ENCODE measurements at regions not wholly inside any gene's neighbourhood (a gene's known extent, or its start where the extent isn't known, plus 50 kb on each side); places are given as distances from the start of the nearest gene placed in this dataset.
"Not testable (repeated sequence)": the region's sequence is repeated elsewhere in the genome, so short reads cannot be mapped to it uniquely, and the experiment has no call there.

DNA sequence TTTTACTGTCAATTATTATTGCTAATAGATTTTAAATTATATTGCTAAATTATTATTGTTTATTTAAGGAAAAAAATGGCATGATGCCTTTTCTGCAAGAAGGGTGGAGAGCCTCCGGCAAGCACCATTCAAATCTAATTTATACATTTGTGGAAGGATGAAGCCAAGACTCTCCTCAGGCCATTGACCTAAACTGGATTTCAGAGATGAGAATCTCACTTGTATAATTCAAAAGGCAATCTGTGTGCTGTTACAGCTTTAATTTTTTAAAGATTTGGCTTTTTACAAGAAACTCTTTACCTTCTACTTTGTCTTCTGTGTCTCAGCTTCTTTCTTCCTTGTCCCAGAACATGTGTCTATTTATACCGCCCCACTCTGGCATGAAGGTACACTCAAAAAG lies 722.5 kb downstream of the ETS1 start:
- DNase-seq (ENCODE audit: low read depth in 2 of 2) = no peak

DNA sequence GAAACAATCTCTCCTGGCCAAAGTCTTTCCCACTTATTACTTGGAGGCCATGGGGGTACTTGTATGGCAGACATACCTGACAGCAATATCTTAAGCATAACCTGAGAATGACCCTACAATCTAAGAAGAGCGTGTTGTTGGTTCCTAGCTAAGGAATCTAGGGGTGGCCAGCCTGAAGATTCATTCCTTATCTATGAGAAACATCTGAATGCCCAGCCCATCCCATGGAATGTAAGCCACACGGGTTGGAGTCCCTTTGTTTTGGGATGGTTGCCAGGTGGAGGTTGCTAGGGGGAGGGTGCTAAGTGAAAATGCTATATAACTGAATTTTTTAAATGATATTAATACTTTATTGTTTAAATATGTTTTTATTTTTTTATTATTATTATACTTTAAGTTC lies 725.0 kb downstream of the ETS1 start:
- DNase-seq (ENCODE audit: low read depth in 2 of 2) = no peak

DNA sequence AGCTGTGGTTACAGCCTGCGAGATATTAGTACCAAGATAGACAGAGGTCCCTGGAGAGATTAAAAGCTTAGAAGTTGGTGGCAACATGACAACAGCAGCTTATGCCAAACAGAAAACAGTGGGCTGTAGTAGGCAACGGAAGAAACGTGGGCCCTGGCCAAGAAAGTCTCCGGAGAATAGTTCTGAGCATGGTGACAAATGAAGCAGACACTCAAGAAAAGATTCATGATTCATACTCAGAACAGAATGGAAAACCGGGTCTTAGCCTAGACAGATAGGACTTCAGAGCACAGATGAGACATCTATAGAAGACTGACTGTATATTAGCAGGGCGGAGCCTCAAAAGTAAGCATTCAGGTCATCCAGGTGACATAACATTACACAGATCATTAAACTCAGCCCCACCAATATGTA lies 727.4 kb downstream of the ETS1 start:
- DNase-seq (ENCODE audit: low read depth in 2 of 2) = no peak

DNA sequence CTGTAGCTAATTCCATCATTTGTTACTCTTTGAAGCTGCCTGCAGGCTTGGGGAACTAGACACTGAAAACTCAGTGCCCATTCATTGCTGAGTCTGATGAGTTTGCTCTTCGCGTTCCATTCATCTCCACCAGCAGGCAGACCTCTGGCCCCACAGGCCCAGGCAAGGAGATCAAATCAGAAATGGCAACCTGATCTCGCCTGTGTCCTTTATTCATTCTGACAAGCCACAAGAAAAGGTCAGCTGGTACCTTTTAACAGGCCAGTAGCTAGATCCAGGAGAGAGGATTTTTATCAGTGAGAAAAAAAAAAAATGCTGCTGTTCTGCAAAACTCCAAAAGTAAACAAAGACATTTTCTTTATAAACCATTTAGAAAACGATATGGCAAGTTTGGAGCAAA lies 742.5 kb downstream of the ETS1 start:
- no peak for DNase-seq (ENCODE audit: low read depth in 2 of 2)

DNA sequence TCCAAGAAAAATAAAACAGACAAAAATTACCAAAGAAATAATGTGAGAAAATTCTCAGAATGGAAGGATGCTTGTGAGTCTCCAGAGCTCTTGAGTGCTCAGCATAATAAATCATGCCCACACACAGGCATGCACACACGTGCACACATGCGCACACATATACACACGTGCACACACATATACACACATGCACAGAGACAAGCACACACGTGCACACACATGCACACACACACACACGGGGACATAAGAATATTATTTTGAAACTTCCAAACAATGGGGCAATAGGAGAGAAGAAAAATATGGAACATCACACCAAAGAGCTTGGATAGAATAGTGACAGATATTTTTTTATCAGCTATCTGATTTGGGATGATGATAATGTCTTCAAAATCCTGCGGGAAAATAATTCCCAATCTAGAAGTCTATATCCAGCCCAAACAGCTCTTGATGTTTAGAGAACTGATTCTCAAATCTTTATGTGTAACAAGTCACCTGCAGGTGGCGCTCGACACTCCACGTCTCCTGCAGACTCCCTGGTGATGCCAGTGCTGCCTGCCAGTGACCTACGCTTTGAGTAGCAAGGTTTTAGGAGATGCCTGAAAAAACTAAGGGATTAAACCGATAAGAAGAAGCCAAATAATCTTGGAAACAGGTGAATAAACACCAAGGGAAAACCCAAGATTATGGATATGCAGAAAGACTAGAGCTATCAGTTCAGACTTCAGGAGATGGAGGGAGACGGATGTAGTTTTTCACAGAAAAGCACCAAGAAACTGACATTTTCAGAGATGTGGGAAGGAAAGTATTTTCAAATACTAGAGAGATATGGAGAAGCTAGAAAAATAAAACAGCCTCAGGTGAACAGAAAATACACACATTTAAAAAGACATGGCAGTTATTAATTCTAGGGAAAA lies 743.6 kb downstream of the ETS1 start:
- peak; percentile 2 to 9 for DNase-seq (ENCODE audit: low read depth in 2 of 2)

DNA sequence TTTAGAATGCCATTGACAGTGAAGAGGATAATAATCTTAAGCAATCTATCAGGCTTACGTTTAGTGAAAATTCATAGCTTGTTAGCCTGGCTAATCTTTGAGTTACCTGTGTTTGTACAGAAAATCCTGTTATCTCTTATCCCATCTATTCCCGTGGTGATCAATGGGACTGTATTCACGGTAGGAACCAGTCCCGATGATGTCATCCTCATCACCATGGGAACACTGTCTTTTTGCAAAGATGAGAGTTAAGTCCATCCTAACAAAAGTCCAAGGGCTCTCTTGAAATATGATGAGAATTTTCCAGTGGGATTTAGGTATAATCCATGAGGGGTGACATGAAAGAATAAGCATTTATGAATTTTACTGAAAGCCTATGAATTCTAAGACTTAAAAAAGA lies 762.2 kb downstream of the ETS1 start:
- no peak for DNase-seq (ENCODE audit: low read depth in 2 of 2)

DNA sequence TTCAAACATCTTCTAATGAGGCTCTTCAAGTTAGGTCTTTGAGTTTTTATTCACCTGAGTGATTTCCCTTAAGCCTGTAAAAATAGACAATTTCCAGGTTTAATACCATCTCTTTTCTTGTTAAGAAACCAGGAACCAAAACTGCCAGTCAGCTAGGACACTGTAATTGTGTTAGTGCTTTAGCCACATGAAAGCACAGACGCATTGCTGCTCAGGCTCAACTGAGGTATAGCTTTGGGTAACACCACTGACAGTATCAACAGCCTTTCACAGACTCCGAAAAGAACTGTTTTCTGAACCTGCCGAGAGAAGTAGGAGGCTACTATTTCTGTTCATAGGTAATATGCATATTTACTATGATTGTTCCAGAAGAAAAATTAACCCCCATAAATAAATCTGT lies 768.7 kb downstream of the ETS1 start:
- no peak for DNase-seq (ENCODE audit: low read depth in 2 of 2)

DNA sequence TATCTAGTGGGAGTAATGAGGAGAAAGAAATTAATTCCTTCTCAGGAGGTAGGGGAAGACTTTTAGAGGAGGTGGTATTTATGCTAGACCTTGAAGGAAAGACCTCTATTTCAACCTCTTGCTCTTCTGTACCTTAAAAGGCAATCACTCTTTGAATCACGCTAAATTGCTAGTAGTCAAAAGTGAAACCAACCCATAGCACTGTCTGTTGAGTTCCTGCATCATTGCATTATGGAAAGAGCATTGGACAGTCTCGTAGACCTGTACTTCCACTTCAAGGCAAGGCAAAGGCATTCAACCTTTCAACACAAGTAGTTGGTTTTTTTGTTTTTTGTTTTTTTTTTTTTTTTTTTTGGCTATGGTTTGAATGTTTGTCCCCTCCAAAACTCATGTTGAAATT lies 770.4 kb downstream of the ETS1 start:
- no peak for DNase-seq (ENCODE audit: low read depth in 2 of 2)

DNA sequence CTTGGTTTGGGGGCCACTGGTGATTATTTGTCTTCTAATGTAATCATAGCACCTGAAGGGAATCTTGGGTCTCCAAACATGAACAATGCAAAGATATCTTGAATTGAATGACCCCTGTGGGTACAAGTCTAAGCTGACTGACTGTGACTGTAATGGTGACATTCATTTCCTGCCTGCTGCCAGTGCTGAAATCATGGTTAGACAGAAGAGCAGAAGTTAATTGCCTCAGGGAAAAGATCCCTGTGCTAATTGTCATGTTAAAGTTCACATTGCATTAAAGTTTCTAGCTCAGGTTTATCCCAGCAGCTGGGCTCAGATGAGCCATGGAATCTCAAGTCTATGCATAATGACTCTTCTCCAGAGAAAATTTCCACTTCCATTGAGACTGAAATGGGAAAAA lies 772.0 kb downstream of the ETS1 start:
- DNase-seq (ENCODE audit: low read depth in 2 of 2) = no peak

DNA sequence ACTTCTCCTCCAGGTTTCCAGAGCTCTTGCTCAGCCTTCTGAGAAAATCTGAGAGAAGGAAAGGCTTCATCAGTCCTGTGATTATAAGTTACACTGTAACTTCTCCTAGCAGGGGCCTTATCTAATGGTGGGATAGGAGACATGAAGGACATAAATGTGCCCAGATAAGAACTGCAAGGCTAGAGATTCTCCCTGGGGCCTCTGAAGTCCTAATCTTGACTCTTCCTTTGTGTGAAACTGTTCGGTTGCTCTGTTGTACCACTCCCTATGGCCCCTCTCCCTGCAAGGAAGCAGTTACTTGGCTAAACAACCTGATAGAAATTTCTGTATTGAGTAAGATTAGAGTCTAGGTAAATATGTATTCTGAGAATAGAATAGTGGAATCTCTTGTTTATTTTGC lies 780.9 kb downstream of the ETS1 start:
- no peak for DNase-seq (ENCODE audit: low read depth in 2 of 2)

DNA sequence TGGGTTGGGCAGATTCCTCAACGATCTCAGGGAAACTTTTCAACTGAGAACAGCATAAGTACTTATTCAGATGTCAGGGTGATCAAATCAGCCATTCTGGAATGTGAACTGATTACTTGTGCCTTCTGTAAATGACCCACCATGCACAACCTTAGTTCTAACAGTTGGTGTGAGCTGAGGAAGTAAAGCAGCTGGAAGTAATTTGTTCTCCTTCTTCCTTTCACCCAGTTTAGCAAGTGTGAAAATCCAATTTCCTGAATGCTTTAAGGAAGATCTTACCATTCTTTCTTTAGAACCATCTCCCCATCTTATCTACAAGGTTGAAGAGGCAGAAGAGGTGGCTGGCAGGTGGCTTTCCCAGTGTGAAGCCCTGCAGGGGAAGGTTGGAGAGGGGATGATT lies 781.6 kb downstream of the ETS1 start:
- no peak for DNase-seq (ENCODE audit: low read depth in 2 of 2)

DNA sequence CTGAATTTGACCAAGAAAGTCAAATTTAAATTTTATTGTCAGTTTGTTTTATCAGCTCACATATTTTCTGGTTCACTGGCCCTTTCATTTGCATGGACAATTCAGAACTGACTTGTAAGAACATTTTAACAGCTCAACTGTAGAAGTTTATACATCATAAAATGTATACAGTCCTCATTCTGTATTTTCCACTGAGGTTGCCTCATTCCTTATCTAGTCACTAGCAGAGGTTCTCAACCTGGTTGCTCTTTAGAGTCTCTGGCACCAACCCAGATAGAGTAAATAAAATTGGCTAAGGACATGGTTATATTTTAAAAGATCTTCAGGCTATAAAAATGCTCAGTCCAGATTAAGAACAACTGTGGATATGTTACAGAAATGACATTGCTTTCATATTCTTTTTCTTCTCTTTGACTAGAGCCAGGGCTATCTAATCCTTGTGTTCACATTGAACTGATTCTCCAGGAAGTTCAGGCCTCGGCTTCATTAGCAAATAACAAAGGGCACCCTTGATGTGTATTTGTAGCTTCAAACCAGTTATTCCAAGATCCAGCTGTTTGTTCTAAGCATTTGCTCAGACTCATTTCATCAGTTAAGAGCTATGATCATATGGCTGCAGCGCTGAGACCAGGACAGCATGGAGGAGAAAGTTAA lies 782.5 kb downstream of the ETS1 start:
- no peak for DNase-seq (ENCODE audit: low read depth in 2 of 2)

DNA sequence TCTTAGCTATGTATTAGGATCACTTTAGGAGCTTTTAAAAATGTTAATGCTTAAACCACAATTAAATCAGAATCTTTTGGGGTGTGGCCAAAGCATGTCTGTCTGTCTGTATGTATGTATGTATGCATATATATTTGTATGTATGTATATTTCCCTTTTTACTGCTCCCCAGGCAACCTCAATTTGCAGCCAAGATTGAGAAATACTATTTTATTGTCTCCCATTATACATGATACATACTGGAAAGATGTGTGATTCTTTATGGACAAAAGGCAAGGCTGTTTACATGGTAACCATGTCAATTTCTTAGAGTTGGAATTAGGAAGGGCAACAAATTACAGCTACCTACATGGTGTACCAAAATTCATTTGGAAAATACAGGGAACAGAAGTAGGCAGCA lies 783.6 kb downstream of the ETS1 start:
- DNase-seq (ENCODE audit: low read depth in 2 of 2) = no peak

DNA sequence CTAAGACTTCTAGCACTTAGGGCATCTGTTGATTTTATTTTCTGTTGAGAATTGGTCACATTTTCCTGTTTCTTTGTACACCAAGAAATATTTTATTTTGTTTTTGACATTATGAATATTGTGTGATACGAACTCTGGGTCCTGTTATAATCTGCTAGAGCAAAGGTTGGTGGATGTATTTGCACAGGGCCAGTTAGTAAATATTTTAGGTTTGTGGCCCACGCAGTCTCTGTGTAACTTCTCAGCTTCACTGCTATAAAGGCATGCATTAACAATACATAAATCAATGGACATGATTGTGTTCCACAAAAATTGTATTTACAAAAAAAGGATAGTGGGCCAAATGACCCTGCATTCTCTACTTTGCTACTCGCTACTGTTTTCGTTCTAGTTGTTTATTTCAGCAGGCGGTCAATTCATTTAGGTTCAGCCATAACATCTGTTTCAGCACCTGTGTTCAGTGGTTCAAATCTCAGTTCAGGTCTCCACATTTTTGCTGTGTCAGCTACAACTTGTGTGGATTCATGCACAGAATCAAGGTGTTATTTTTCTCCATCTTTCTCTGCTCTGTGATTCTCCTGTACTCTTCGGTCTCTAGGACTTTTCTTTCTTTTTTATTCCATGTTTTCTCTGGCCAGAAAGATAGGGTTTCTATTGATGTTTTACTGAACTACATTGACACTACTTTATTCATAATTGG lies 786.2 kb downstream of the ETS1 start:
- DNase-seq (ENCODE audit: low read depth in 2 of 2) = no peak

DNA sequence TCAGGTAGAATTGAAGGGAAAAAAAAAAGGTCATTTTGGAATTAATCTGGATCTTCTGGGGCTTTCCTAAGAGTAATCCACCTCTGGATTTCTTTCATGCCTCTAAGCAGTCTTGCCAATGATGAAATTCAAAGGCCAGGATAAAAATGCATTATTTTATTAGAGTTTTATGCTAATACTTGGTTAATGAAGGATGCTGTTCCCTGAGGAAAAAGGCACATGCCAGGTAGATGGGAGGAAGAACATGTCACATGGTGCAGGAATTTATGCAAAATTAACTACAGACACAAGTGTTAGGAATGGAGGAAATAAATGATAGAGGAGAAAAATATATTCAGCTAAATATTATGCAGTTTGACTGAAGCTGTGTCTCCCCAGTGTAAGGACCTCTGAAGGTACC lies 792.0 kb downstream of the ETS1 start:
- no peak for DNase-seq (ENCODE audit: low read depth in 2 of 2)

DNA sequence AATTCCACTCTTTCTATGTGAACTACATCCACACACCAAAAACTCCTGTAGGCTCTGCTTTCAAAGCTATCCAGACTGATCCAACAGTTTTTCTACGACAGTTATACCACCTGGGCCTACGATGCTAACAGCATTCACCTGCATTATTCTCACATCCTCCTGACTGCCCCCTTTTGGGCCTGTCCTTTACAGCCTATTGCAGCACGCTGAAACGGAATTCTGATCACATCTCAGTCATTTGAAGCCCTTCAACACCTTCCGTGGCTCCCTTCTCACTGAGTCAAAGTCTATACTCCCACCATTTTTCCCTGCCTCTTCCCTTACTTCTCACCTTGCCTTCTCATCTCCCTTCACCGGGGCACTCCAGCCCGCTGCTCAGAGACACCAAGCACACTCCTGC lies 791.3 kb upstream of the KIRREL3 start:
- no peak for DNase-seq (ENCODE audit: low read depth in 2 of 2)

DNA sequence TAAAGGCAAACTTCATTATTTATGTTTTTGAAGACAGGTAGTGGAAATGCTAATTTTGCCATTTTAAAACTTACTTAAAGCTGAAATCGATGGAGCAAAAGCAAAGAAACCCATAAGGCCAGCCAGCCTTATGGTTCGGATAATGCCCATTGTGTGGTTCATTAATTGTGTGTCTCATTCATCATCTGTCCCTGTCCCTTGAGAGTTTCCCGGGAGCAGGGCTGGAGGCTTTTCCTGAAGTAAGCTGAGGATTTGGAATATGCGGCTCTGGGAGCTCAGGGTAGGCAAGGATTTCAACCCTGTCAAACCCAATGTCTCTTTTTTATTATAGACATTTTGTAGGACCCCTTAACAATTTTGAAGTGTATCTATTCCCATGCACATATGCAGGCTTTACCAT lies 790.0 kb upstream of the KIRREL3 start:
- no peak for DNase-seq (ENCODE audit: low read depth in 2 of 2)

DNA sequence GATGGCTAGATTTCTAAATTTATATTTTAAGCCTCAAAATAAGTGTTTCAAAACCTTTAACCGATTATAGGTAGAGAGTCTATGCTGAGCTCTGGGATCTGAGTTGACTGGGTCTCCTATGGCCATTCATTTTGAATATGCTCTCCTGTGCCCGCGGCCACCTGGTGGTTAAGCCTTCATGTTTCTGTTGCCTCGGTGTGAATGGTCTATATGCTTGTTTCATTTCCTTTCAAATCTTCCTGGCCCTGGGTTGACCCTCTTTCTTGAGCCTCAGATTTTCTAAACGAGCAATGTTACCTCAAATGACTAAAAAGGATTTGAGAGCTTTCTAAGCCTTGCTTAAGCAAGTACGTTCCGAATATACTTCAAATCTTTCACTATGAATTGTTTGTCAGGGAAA lies 789.4 kb upstream of the KIRREL3 start:
- DNase-seq (ENCODE audit: low read depth in 2 of 2) = no peak

DNA sequence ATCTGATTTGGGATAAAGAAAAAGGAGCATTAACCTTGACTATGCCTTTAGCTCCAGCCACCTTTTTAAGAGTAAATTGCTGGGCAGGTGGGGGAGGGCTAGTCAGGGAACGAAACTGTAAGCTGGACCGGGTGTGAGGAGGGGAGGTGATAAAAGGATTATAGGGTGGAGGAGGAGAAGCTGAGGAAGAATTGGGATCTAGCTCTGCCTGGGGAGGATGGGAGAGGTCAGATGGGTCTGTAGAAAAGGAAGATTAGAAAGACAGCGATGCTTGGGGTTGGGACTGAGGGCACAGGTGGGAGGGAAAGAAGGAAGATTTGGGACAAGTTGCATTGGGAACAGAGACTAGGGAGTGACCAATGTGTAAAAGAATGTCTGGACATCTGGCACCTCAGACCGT lies 772.4 kb upstream of the KIRREL3 start:
- not testable (repeated sequence) for DNase-seq (ENCODE audit: low read depth in 2 of 2)

DNA sequence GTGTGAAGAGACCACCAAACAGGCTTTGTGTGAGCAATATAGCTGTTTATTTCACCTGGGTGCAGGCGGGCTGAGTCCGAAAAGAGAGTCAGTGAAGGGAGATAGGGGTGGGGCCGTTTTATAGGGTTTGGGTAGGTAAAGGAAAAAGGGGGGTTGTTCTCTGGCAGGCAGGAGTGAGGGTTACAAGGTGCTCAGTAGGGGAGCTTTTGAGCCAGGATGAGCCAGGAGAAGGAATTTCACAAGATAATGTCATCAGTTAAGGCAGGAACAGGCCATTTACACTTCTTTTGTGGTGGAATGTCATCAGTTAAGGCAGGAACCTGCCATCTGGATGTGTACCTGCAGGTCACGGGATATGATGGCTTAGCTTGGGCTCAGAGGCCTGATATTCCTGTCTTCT lies 768.4 kb upstream of the KIRREL3 start:
- DNase-seq (ENCODE audit: low read depth in 2 of 2) = not testable (repeated sequence)

DNA sequence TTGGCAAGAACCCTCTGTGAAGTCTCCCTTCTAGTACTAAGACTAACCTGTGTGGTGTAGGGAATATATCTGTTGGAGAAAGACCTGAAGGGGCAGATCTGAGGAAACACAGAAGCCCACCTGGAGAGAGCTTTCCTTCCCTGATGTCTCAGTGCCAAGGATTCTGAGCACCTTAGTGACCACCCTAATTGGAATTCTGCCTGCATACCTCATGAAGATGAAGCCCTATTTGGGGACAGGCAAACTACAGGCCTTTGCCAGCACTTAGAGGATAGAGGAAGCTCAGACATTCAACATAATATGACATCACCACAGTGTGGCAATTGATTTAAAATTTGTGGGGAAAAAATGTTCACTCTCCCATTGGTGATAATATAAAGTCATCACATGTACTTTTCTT lies 766.2 kb upstream of the KIRREL3 start:
- no peak for DNase-seq (ENCODE audit: low read depth in 2 of 2)

DNA sequence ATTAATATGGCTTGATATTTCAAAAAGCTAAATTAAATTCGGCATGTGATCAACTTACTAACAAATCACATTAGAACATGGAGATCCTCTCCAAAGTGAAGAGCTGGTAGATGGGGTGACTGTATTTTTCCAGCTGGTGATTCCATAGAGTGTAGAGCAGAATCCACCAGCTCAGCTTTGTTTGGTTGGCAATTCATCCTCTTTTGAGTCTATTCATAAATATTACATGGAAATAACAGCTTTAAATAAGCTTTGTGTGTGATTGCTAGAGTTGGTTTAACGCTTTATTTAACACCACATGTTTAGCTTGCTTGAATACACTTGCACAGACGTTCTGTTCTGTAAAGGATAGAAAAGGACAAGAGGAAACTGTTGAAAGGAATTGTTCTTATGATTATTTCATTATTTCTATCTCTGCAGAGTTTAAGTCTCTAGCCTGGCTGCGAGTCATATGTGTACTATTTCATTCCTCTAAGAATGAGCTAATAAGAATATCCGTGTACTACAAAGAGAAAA lies 738.3 kb upstream of the KIRREL3 start:
- DNase-seq (ENCODE audit: low read depth in 2 of 2) = no peak

DNA sequence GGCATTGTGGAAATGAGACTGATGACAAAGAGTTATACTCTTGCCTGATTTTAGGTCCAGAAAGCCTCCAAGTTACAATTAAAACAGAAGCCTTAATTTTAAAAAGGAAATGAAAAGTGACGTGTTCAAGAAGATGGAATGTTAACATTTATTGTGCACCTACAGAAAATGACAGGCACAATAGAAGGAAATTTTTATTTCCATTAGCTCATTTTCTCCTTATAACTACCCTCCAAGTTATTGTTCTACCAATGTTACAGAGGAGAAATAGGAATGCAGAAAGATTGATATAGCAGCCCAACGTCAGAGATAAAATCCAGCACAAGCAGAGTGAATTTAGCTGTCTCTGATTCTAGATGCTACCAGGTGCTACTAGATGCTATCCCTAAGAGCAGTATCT lies 736.9 kb upstream of the KIRREL3 start:
- no peak for DNase-seq (ENCODE audit: low read depth in 2 of 2)
